A673 (cell line): ENCODE measurements at regions not wholly inside any gene's neighbourhood (a gene's known extent, or its start where the extent isn't known, plus 50 kb on each side); places are given as distances from the start of the nearest gene placed in this dataset.
A peak's percentile ranks its signal among the peaks of the same experiment; 100 is the strongest.

Experiments
- BruUV-seq: library from RNA; stranded (reverse); fragments of 400-500 nt; replicated peaks from 2 replicates; lab custom pipeline; 2021; lab: Mats Ljungman, UMichigan
- CTCF ChIA-PET: fragments of 300-600 bp; sonication (Branson Sonifier 250); formaldehyde crosslinking; loops from one replicate; lab custom pipeline; 2022; ENCODE audit warnings: antibody characterized with exemption; lab: Charles Lee
- POLR2A ChIA-PET: fragments of 300-600 bp; sonication (Branson Sonifier 250); formaldehyde crosslinking; loops from one replicate; lab custom pipeline; 2022; ENCODE audit warnings: antibody characterized with exemption; ENCODE audit not compliant: low non-redundant PET; lab: Charles Lee
- DNase-seq: peaks from one replicate; pipeline ENCODE4 v3.0.0-alpha.2; 2015; ENCODE audit warnings: low spot score
- H3K27ac ChIP-seq: fragments of 200-600 bp; sonication (generic); 2 replicates; pipeline ENCODE4 v1.5.1; 2016; ENCODE audit warnings: mixed run types, low read depth, mild to moderate bottlenecking, mixed read lengths, antibody characterized with exemption, low read length; ENCODE audit not compliant: poor library complexity, severe bottlenecking
- H3K27me3 ChIP-seq: fragments of 200-600 bp; sonication (generic); replicated peaks from 2 replicates; pipeline ENCODE4 v1.6.1; 2017; ENCODE audit warnings: mixed run types, low read depth, mild to moderate bottlenecking, mixed read lengths, antibody characterized with exemption, low read length; ENCODE audit not compliant: insufficient read depth, poor library complexity
- H3K36me3 ChIP-seq: fragments of 200-600 bp; sonication (generic); 2 replicates; pipeline ENCODE4 v1.6.1; 2016; ENCODE audit warnings: mixed run types, mild to moderate bottlenecking, mixed read lengths, antibody characterized with exemption, low read length; ENCODE audit not compliant: insufficient read depth, poor library complexity, severe bottlenecking
- H3K4me1 ChIP-seq: fragments of 200-600 bp; sonication (generic); 2 replicates; pipeline ENCODE4 v1.6.1; 2017; ENCODE audit warnings: mixed run types, mild to moderate bottlenecking, mixed read lengths, antibody characterized with exemption, low read length; ENCODE audit not compliant: insufficient read depth, poor library complexity, severe bottlenecking
- H3K4me3 ChIP-seq: fragments of 200-600 bp; sonication (generic); 2 replicates; pipeline ENCODE4 v1.5.1; 2016; ENCODE audit warnings: low read depth, mixed run types, mild to moderate bottlenecking, mixed read lengths, low read length; ENCODE audit not compliant: poor library complexity, severe bottlenecking
- H3K9me3 ChIP-seq: fragments of 200-600 bp; sonication (generic); 2 replicates; pipeline ENCODE4 v1.6.1; 2016; ENCODE audit warnings: mixed run types, low read depth, mild to moderate bottlenecking, mixed read lengths, antibody characterized with exemption, low read length; ENCODE audit not compliant: poor library complexity, severe bottlenecking
- EZH2 ChIP-seq: fragments of 200-600 bp; sonication (generic); IDR thresholded peaks from 2 replicates; pipeline ENCODE4 v1.6.1; 2017; ENCODE audit warnings: borderline replicate concordance, low read depth, mild to moderate bottlenecking, mixed read lengths, antibody characterized with exemption, low read length; ENCODE audit not compliant: poor library complexity, severe bottlenecking
- intact Hi-C: fragments of 100-400 bp; cut with micrococcal nuclease; formaldehyde crosslinking; loops from one replicate; pipeline ENCODE4 v1.10.0; 2022; ENCODE audit not compliant: unreplicated experiment
- TF ChIP-seq, protein P1 (sequence below): fragments of 300-800, 200-600 bp; sonication (generic); conservative IDR thresholded peaks from 2 replicates; pipeline ENCODE4 v1.5.1; 2017; ENCODE audit warnings: low read depth, mild to moderate bottlenecking, antibody characterized with exemption, low read length, moderate library complexity, mixed read lengths

- TF ChIP-seq EZH2, result no peak
- TF ChIP-seq, protein P1, sequence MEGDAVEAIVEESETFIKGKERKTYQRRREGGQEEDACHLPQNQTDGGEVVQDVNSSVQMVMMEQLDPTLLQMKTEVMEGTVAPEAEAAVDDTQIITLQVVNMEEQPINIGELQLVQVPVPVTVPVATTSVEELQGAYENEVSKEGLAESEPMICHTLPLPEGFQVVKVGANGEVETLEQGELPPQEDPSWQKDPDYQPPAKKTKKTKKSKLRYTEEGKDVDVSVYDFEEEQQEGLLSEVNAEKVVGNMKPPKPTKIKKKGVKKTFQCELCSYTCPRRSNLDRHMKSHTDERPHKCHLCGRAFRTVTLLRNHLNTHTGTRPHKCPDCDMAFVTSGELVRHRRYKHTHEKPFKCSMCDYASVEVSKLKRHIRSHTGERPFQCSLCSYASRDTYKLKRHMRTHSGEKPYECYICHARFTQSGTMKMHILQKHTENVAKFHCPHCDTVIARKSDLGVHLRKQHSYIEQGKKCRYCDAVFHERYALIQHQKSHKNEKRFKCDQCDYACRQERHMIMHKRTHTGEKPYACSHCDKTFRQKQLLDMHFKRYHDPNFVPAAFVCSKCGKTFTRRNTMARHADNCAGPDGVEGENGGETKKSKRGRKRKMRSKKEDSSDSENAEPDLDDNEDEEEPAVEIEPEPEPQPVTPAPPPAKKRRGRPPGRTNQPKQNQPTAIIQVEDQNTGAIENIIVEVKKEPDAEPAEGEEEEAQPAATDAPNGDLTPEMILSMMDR, result no peak
- intact Hi-C loops, result no loop called here
- Histone ChIP-seq H3K4me1 (no peaks in the 10 kb centered on the region), H3K36me3 (no peaks in the 10 kb centered on the region), H3K4me3 (no peak overlapping the region), H3K27me3 (no peaks in the 10 kb centered on the region), H3K9me3 (no peaks in the 10 kb centered on the region), H3K27ac (no peak overlapping the region)
- BruUV-seq, result no TSS peak
- ChIA-PET CTCF (no interaction called here), POLR2A (no interaction called here)
- no peak for DNase-seq
These were observed 98.2 kb upstream of the DTNBP1 start for GRCh38 chr6:15761045-15761502.

GRCh38 chr6:15758631-15759215 is 95.9 kb upstream of the DTNBP1 start:
- Histone ChIP-seq H3K36me3 (no peaks in the 10 kb centered on the region), H3K27me3 (no peaks in the 10 kb centered on the region), H3K4me1 (no peaks in the 10 kb centered on the region), H3K27ac (no peak overlapping the region), H3K4me3 (no peak overlapping the region), H3K9me3 (no peaks in the 10 kb centered on the region)
- no TSS peak for BruUV-seq
- no peak for DNase-seq
- ChIA-PET POLR2A (no interaction called here), CTCF (no interaction called here)
- TF ChIP-seq EZH2, result no peak
- TF ChIP-seq, protein P1, result no peak
- intact Hi-C loops, result no loop called here

DNA sequence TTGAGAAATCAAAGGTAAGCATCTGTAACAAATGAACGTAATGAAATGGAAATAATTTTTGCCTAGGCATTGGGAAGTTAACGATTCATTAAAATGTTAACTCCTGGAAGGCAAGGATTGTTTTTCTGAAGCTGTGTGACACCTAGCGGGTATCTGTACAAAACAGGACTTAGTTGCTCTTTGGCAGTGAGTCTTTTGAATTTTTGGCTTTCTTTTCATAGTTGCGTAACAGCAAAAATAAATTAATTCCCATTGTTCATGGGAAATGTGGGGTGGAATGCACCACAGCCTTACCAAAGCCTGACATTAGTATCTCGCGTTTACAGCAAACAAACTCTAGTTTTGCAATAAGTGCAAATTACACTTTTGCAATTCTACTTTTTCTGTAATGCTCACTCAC is 92.7 kb upstream of the DTNBP1 start:
- H3K4me3 ChIP-seq, result no peak overlapping the region
- no peak overlapping the region for H3K27ac ChIP-seq
- no peaks in the 10 kb centered on the region for H3K27me3 ChIP-seq
- ChIA-PET POLR2A (interaction anchor here (0.6 kb wide), 1 partner anchor 94 kb away, joined by 4 read pairs; no protein-coding TSS in a partner anchor), CTCF (no interaction called here)
- no peaks in the 10 kb centered on the region for H3K36me3 ChIP-seq
- TF ChIP-seq EZH2, result no peak
- TF ChIP-seq, protein P1, result no peak
- H3K9me3 ChIP-seq, result no peaks in the 10 kb centered on the region
- DNase-seq, result peak; percentile 15
- no TSS peak for BruUV-seq
- no peaks in the 10 kb centered on the region for H3K4me1 ChIP-seq
- intact Hi-C loops, result no loop called here
